Erythroblast (primary cell): ENCODE measurements at regions not wholly inside any gene's neighbourhood (a gene's known extent, or its start where the extent isn't known, plus 50 kb on each side); places are given as distances from the start of the nearest gene placed in this dataset.

Experiments used
- DNase-seq, 2 experiments: peaks; one replicate each; lab custom pipeline; 2025; lab: John Stamatoyannopoulos, UW
- GATA1 ChIP-seq: IDR thresholded peaks from 2 replicates; pipeline ENCODE4 v1.6.1; 2011; ENCODE audit warnings: low read depth, mild to moderate bottlenecking, control low read depth, low read length, moderate library complexity
- POLR2A ChIP-seq: IDR thresholded peaks from 2 replicates; pipeline ENCODE4 v1.6.1; 2011; ENCODE audit warnings: mild to moderate bottlenecking, low read length

DNA sequence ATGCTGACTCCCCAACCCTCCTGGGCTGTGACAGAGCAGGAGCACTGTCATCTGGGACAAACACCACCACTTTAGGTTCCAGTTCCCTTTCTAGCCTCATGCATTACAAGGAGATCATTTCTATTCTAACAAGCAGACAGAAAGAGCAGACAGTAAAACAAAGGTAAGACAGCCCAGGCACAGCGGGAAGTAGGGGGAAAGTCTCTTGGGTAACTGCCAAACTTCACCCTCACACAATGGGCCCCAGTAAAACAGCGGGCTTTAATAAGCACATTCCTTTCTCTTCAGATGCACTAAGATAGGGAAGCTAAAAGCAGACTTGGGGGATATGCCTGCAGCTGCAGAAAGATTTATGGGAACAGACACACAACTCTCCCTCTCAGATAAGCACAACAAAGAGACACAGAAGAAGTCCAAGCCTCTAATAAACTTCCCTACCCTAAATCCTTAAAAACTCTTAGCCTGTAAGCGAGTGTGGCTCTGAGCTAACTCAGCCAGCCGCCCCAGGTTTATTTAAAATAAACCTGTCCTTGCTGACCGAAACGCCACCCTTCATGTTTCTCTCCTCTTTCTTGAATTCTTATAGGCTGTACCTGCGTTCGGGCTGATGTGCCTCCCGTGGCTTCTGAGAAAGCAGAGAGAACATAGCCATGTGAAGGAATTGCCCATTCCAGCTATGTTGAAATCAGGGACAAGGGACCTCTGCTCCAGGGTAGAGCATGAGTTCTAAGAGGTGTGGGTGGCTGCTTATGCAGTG lies 726.8 kb upstream of the DDX18 start:
- TF ChIP-seq GATA1 (no peak), POLR2A (no peak)
- DNase-seq: no peak

- DNase-seq: no peak
- TF ChIP-seq GATA1 (no peak), POLR2A (no peak)
Observed at GRCh38 chr2:117091041-117091837, 723.3 kb upstream of the DDX18 start.

DNA sequence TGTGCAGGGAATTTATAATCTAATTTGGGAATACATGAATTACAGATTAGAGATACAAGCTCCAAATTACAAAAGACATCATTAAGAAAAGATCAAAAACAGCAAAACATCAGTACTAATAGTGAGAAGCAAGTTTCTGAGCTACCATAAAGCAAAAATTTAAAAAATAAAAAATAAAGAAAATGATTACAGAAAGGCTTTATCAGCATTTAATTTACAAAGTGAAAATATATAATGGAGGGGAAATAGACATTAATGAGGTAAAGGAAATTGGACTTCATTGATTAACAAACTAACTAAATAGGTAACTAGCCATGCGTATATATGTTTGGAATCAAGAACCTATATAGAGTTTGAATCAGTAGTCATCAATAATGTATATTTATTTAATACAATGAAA lies 712.9 kb upstream of the DDX18 start:
- no peak for TF ChIP-seq GATA1
- TF ChIP-seq POLR2A: no peak
- no peak for DNase-seq

DNA sequence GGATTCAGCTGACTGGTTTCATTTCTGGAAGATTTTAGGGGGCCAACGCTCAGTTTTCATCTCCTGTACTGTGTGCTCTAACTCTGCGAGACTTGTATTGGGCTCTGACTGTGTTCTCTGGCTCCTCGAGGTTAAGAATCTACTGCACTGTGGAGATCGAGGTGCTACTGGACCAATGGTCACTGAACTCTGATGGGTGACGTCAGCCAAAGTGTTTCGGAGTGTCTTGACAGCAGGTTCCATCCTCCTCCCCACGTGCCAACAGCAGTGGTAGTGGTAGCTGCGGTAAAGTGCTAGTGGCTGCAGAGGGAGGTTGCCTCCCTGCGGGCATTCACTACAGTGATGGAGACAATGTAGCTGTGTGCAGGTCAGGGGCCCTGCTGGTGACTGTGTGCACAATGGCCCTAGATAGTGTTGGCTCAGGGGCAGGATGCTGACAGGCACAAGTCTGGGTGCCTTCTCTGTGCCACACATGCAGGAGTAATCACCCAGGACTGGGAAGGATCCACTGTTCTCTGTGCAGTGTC lies 705.7 kb upstream of the DDX18 start:
- no peak for DNase-seq
- TF ChIP-seq GATA1: no peak
- no peak for TF ChIP-seq POLR2A

DNA sequence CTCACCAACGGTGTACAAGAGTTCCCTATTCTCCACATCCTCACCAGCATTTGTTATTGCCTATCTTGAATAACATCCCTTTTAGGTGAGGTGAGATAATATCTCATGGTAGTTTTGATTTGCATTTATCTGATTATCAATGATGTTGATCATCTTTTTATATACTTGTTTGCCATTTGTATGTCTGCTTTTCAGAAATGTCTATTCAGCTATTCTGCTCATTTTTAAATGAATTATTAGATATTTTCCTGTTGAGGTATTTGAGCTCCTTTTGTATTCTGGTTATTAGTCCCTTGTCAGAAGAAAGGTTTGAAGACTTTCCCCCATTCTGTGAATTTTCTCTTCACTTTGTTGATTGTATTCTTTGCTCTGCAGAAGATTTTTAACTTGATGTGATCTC lies 695.5 kb upstream of the DDX18 start:
- TF ChIP-seq GATA1 (no peak), POLR2A (no peak)
- DNase-seq: no peak

GRCh38 chr2:117123362-117123761 lies 691.1 kb upstream of the DDX18 start:
- TF ChIP-seq GATA1 (no peak), POLR2A (no peak)
- no peak for DNase-seq

- DNase-seq: no peak
- no peak for TF ChIP-seq GATA1
- no peak for TF ChIP-seq POLR2A
Observed at GRCh38 chr2:117126656-117127055, 687.8 kb upstream of the DDX18 start.

DNA sequence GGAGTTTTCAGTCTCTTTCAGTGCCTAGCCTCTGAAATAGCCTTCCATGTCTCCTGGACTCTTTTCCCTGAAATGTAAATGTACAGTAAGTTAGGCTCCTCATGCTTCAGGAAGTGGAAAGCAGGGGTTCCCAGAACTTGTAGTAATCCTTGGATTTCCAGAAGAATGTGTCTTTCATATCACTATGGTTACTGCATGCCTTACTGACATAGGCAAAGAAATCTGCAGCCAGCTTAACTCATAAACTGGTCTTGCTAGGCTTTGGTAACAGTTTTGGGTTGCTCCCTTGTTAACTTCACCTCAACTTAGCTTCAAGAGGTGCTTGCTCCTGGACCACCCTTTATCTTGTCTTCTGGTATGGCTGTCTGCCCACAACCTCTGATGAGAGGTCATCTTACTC lies 686.8 kb upstream of the DDX18 start:
- DNase-seq: no peak
- TF ChIP-seq POLR2A: no peak
- no peak for TF ChIP-seq GATA1

- TF ChIP-seq GATA1 (no peak), POLR2A (no peak)
- no peak for DNase-seq
Observed at GRCh38 chr2:117128461-117128860, 686.0 kb upstream of the DDX18 start.

DNA sequence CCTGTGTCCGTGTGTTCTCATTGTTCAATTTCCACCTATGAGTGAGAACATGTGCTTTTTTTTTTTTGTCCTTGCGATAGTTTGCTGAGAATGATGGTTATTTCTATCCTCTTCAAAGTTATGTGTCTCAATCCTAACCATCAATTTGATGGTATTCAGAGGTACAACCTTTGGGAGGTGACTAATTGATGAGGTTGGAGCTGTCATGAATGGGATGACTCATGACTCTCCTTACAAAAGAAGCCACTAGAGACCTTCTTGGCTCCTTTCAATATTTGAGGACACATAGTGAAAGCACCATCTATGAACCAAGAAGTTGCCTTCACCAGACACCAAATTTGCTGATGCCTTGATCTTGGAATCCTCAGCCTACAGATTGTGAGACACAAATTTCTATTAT lies 677.1 kb upstream of the DDX18 start:
- no peak for DNase-seq
- TF ChIP-seq GATA1: no peak
- TF ChIP-seq POLR2A: no peak

DNA sequence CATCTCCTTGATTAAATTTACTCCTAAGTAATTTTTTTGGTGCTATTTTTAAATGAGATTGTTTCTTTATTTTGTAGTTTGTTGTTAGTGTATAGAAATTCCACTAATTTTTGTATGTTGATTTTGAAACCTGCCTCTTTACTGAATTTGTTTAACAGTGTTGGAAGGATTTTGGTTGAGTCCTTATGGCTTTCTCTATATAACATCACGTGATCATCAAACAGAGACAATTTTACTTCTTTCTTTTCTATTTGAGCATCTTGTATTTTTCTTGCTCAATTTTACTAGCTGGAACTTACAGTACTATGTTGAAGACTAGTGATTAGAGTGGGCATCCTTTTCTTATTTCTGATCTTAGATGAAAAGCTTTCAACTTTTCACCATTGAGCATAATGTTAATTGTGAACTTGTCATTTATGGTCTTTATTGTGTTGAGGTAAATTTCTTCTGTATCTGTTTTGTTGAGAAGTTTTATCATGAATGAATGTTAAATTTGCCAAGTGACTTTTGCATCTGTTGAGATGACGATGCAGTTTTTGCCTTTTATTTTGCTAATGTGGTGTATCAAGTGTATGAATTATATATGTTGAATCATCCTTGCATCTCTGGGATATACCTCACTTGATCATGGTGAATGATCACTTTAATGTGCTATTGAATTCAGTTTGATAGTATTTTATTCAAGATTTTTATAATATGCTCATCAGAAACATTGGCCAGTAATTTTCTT lies 645.3 kb upstream of the DDX18 start:
- DNase-seq: no peak
- TF ChIP-seq POLR2A (no peak), GATA1 (no peak)

DNA sequence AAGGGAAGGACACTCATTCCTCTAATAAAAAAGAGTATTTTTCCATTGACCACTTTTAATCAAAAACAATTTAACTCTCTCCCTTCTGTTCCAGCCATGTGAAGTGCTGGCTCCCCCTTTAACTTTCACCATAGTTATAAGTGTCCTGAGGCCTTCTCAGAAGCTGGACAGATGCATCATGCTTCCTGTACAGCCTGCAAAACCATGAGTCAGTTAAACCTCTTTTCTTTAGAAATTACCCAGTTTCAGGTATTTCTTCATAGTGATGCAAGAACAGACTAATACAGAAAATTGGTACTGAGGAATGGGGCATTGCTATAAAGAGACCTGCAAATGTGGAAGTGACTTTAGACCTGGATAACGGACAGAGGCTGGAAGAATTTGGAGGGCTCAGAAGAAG lies 643.6 kb upstream of the DDX18 start:
- no peak for TF ChIP-seq GATA1
- no peak for TF ChIP-seq POLR2A
- DNase-seq: no peak

DNA sequence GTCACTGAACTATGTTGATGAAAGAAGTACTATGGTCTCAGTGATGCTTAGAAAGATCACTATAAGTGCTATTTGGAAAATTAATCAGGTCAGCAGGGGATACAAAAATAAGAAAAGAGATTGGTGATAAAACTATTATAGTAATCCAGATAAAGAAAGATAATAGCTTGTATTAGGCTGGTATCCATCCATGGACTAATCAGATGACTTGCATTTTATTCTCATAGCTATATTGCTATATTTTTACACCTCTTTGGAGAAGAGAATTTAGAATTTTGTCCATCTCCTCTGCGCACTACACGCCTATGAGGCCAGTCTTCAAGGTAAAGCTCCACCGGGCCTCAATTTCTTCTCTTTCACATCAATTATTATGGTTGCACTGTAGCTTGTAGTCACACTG lies 635.1 kb upstream of the DDX18 start:
- no peak for TF ChIP-seq POLR2A
- TF ChIP-seq GATA1: no peak
- DNase-seq: no peak

DNA sequence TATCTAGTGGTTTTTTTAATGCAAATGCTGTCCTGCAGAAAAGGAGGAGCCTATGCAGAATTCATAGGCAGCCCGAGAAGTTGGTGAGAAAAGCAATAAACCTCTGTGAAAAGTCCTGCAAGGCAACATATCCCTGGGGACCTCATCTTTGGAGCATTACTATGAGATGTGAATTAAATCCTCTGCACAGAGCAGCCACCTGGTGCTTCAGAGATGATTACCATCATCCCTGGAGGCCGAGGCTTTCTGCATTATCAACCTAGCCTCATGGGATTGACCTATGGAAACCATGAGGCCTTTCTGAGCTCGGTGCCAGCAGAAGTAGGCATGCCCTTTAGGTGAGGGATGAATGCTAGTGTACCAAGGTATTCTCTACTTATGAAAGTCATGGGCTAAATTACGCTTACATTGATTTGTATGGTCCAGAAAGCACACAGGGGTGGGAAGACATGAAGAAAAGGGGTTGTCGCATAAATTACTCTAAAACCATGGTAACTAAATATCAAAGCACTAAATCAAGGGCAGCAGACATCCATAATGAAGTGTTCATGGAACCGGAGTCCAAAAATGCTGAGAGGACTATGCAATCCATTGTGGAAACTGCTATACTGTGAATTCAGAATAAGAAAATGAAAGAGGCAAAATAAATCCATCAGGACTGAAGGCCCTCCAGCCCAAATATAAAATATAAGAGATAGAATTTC lies 623.5 kb upstream of the DDX18 start:
- no peak for DNase-seq
- TF ChIP-seq GATA1: no peak
- no peak for TF ChIP-seq POLR2A
